ENCODE measurements at regions not wholly inside any gene's neighbourhood (a gene's known extent, or its start where the extent isn't known, plus 50 kb on each side); places are given as distances from the start of the nearest gene placed in this dataset.

GRCh38 chr1:71269818-71270217, 189.0 kb upstream of the ZRANB2 start:
- H3K4me3 ChIP-seq (ENCODE audit: low read length) = no peak overlapping the region
- DNase-seq (ENCODE audit: low read depth, low spot score) = no peak

- no peak for DNase-seq (ENCODE audit: low read depth, low spot score)
- H3K4me3 ChIP-seq (ENCODE audit: low read length) = no peak overlapping the region
Observed at GRCh38 chr1:71269179-71269578, 188.3 kb upstream of the ZRANB2 start.

GRCh38 chr1:71267220-71267619, 186.4 kb upstream of the ZRANB2 start:
- no peak overlapping the region for H3K4me3 ChIP-seq (ENCODE audit: low read length)
- DNase-seq (ENCODE audit: low read depth, low spot score) = no peak

GRCh38 chr1:71264039-71264438, 183.2 kb upstream of the ZRANB2 start:
- DNase-seq (ENCODE audit: low read depth, low spot score) = no peak
- no peak overlapping the region for H3K4me3 ChIP-seq (ENCODE audit: low read length)

GRCh38 chr1:71262970-71263369, 182.1 kb upstream of the ZRANB2 start:
- H3K4me3 ChIP-seq (ENCODE audit: low read length) = no peak overlapping the region
- DNase-seq (ENCODE audit: low read depth, low spot score) = no peak

GRCh38 chr1:71252900-71253299, 172.1 kb upstream of the ZRANB2 start:
- no peak overlapping the region for H3K4me3 ChIP-seq (ENCODE audit: low read length)
- no peak for DNase-seq (ENCODE audit: low read depth, low spot score)

- no peak overlapping the region for H3K4me3 ChIP-seq (ENCODE audit: low read length)
- no peak for DNase-seq (ENCODE audit: low read depth, low spot score)
Observed at GRCh38 chr1:71245246-71245645, 164.4 kb upstream of the ZRANB2 start.

- no peak for DNase-seq (ENCODE audit: low read depth, low spot score)
- H3K4me3 ChIP-seq (ENCODE audit: low read length) = no peak overlapping the region
Observed at GRCh38 chr1:71242239-71242638, 161.4 kb upstream of the ZRANB2 start.

GRCh38 chr1:71240656-71241055, 159.8 kb upstream of the ZRANB2 start:
- H3K4me3 ChIP-seq (ENCODE audit: low read length) = no peak overlapping the region
- DNase-seq (ENCODE audit: low read depth, low spot score) = no peak

- DNase-seq (ENCODE audit: low read depth, low spot score) = no peak
- H3K4me3 ChIP-seq (ENCODE audit: low read length) = no peak overlapping the region
Observed at GRCh38 chr1:71236503-71236902, 155.7 kb upstream of the ZRANB2 start.

GRCh38 chr1:71233645-71234044, 152.8 kb upstream of the ZRANB2 start:
- H3K4me3 ChIP-seq (ENCODE audit: low read length) = no peak overlapping the region
- no peak for DNase-seq (ENCODE audit: low read depth, low spot score)

GRCh38 chr1:71232786-71233185, 152.0 kb upstream of the ZRANB2 start:
- no peak overlapping the region for H3K4me3 ChIP-seq (ENCODE audit: low read length)
- no peak for DNase-seq (ENCODE audit: low read depth, low spot score)

GRCh38 chr1:71232166-71232763, 151.4 kb upstream of the ZRANB2 start:
- no peak for DNase-seq (ENCODE audit: low read depth, low spot score)
- no peak overlapping the region for H3K4me3 ChIP-seq (ENCODE audit: low read length)

- no peak for DNase-seq (ENCODE audit: low read depth, low spot score)
- no peak overlapping the region for H3K4me3 ChIP-seq (ENCODE audit: low read length)
Observed at GRCh38 chr1:71231751-71232150, 150.9 kb upstream of the ZRANB2 start.

GRCh38 chr1:71228742-71229365, 148.0 kb upstream of the ZRANB2 start:
- no peak for DNase-seq (ENCODE audit: low read depth, low spot score)
- no peak overlapping the region for H3K4me3 ChIP-seq (ENCODE audit: low read length)

GRCh38 chr1:71228241-71228640, 147.4 kb upstream of the ZRANB2 start:
- no peak for DNase-seq (ENCODE audit: low read depth, low spot score)
- H3K4me3 ChIP-seq (ENCODE audit: low read length) = no peak overlapping the region

- no peak for DNase-seq (ENCODE audit: low read depth, low spot score)
- H3K4me3 ChIP-seq (ENCODE audit: low read length) = no peak overlapping the region
Observed at GRCh38 chr1:71224741-71225377, 144.0 kb upstream of the ZRANB2 start.

- no peak overlapping the region for H3K4me3 ChIP-seq (ENCODE audit: low read length)
- DNase-seq (ENCODE audit: low read depth, low spot score) = no peak
Observed at GRCh38 chr1:71223641-71224340, 143.0 kb upstream of the ZRANB2 start.

- no peak for DNase-seq (ENCODE audit: low read depth, low spot score)
- H3K4me3 ChIP-seq (ENCODE audit: low read length) = no peak overlapping the region
Observed at GRCh38 chr1:71222668-71223067, 141.8 kb upstream of the ZRANB2 start.

GRCh38 chr1:71210718-71211117, 129.9 kb upstream of the ZRANB2 start:
- DNase-seq (ENCODE audit: low read depth, low spot score) = no peak
- H3K4me3 ChIP-seq (ENCODE audit: low read length) = no peak overlapping the region
